Testis (tissue), 2 donors: ENCODE measurements at regions not wholly inside any gene's neighbourhood (a gene's known extent, or its start where the extent isn't known, plus 50 kb on each side); places are given as distances from the start of the nearest gene placed in this dataset.

ENCODE experiments used
- POLR2A ChIP-seq: fragments of 450-650 bp; IDR thresholded peaks from one replicate; pipeline ENCODE4 v1.6.1; 2017; ENCODE audit warnings: antibody characterized with exemption, mild to moderate bottlenecking, moderate library complexity
- TF ChIP-seq, protein P1 (sequence below), 3 experiments: fragments of 450-650 bp in 2 of 3; fragments of 200-600 bp in 1 of 3; sonication (generic) in 1 of 3; IDR thresholded peaks; one replicate each; pipeline ENCODE4 v1.5.1; 2016 to 2019; ENCODE audit warnings: antibody characterized with exemption in 3 of 3, mild to moderate bottlenecking in 2 of 3, moderate library complexity in 1 of 3

DNA sequence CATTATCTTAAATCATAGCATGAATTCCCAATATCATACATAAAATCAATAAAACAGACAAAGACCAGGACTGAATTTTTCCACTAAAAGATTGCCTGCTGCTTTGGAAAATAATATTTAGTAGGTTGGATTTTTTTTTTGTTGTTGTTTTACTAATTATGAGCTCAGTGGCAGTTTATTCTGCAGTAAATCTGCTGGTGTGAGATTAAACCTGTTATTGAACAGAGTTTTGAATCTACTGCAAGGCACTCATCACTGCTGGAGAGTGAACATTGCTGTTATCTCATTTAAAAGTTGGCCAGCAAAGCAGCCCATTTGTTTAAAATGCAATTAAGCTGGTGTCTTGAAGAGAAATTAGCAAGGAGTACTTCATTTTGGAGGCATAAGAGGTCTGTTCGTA lies 986.1 kb downstream of the ADGRL2 start:
- TF ChIP-seq POLR2A, result no peak
- TF ChIP-seq, protein P1, sequence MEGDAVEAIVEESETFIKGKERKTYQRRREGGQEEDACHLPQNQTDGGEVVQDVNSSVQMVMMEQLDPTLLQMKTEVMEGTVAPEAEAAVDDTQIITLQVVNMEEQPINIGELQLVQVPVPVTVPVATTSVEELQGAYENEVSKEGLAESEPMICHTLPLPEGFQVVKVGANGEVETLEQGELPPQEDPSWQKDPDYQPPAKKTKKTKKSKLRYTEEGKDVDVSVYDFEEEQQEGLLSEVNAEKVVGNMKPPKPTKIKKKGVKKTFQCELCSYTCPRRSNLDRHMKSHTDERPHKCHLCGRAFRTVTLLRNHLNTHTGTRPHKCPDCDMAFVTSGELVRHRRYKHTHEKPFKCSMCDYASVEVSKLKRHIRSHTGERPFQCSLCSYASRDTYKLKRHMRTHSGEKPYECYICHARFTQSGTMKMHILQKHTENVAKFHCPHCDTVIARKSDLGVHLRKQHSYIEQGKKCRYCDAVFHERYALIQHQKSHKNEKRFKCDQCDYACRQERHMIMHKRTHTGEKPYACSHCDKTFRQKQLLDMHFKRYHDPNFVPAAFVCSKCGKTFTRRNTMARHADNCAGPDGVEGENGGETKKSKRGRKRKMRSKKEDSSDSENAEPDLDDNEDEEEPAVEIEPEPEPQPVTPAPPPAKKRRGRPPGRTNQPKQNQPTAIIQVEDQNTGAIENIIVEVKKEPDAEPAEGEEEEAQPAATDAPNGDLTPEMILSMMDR (IDR thresholded peaks at IDR 0.05), result no peak
